ENCODE measurements at regions not wholly inside any gene's neighbourhood (a gene's known extent, or its start where the extent isn't known, plus 50 kb on each side); places are given as distances from the start of the nearest gene placed in this dataset.

DNA sequence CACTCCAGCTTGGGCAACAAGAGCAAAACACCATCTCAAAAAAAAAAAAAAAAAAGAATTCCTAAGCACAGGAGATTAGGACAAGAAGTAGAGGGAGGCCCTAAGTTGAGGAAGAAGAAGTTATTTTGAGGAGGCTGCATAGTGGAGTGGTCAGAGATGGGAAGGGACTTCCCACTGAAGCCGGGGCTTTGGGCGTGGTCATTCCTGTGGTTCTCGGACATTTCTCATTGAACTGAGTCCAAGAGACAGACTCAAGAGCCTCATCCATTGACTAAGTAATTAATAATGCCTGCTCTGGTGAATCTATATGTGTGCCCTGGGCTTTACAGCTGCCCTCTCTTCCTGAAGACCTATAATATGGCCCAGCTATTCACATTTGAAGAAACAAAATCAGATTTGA is 53.2 kb upstream of the FTH1 start:
- TF ChIP-seq, protein P1, sequence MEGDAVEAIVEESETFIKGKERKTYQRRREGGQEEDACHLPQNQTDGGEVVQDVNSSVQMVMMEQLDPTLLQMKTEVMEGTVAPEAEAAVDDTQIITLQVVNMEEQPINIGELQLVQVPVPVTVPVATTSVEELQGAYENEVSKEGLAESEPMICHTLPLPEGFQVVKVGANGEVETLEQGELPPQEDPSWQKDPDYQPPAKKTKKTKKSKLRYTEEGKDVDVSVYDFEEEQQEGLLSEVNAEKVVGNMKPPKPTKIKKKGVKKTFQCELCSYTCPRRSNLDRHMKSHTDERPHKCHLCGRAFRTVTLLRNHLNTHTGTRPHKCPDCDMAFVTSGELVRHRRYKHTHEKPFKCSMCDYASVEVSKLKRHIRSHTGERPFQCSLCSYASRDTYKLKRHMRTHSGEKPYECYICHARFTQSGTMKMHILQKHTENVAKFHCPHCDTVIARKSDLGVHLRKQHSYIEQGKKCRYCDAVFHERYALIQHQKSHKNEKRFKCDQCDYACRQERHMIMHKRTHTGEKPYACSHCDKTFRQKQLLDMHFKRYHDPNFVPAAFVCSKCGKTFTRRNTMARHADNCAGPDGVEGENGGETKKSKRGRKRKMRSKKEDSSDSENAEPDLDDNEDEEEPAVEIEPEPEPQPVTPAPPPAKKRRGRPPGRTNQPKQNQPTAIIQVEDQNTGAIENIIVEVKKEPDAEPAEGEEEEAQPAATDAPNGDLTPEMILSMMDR (IDR thresholded peaks at IDR 0.05; ENCODE audit: low read depth, low read length, poor library complexity, severe bottlenecking), result no peak
- no peak for TF ChIP-seq EZH2phosphoT487 (IDR thresholded peaks at IDR 0.05; ENCODE audit: borderline replicate concordance, low read length)

Data from DOHH2 (cell line).